ENCODE measurements at regions not wholly inside any gene's neighbourhood (a gene's known extent, or its start where the extent isn't known, plus 50 kb on each side); places are given as distances from the start of the nearest gene placed in this dataset.

DNA sequence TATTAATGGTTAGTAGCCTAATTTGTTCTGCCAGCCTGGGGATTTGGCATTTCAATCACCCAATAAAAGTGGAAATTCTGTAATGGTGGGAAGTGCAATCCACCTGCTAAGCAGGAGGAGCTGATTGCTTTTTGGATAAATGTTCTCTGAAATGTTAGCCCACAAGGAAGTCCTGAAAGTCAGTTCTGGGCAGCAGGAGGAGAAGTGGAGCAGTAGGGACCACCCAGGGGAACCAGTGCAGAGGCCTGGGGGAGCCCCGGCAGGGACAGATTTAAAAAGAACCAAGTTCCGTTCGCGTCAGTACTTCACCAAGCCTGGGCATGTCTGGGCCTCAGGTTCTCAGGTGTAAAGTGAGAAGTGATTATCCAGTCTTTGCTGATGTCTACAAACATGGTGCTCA lies 248.5 kb upstream of the RAB6C start:
- TF ChIP-seq POLR2G (IDR thresholded peaks at IDR 0.05; ENCODE audit: low read depth, low read length) (no peak), PBX3 (CRISPR knock-in tag; IDR thresholded peaks at IDR 0.05; ENCODE audit: borderline replicate concordance) (no peak), ARNT2 (CRISPR knock-in tag; IDR thresholded peaks at IDR 0.05; ENCODE audit: low read depth) (no peak), KDM5A (IDR thresholded peaks at IDR 0.05; ENCODE audit: borderline replicate concordance, low read length) (no peak), EZH2 (conservative IDR thresholded peaks at IDR 0.05; ENCODE audit: low read depth, low read length) (no peak), MXI1 (IDR thresholded peaks at IDR 0.05; ENCODE audit: borderline replicate concordance, low read depth, low read length) (no peak), HOXA5 (CRISPR knock-in tag; IDR thresholded peaks at IDR 0.05) (no peak), LBX2 (CRISPR knock-in tag; IDR thresholded peaks at IDR 0.05; ENCODE audit: borderline replicate concordance) (no peak), MNT (IDR thresholded peaks at IDR 0.05) (no peak), SP4 (CRISPR knock-in tag; IDR thresholded peaks at IDR 0.05) (no peak), SRF (IDR thresholded peaks at IDR 0.05; ENCODE audit: low read depth, low read length) (no peak)
